ENCODE measurements at regions not wholly inside any gene's neighbourhood (a gene's known extent, or its start where the extent isn't known, plus 50 kb on each side); places are given as distances from the start of the nearest gene placed in this dataset.
A peak's percentile ranks its signal among the peaks of the same experiment; 100 is the strongest.

DNA sequence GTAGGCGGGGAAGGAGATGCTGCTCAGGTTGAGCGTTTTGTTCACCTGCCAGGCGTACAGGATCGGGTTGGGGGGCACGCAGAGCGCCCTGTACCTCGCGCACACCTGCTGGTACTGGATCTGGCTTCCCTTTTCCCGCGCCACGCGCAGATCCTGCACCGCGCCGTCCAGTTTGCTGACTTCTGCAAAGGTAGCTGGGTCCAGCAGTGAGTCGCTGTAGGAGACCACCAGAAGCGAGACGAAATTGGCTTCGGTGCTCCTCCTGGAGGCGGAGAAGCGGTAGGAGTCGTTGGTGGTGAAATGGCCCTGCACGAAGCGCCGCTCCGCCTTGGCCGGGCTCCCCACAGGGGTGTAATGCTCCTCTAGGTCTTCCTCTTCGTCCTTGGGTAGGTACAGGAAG lies 90.7 kb upstream of the RAB18 start:
- H3K36me3 ChIP-seq (ENCODE audit: control insufficient read depth in 2 of 2, insufficient read depth in 1 of 2, low read length in 2 of 2), result no peaks in the 10 kb centered on the region
- no peaks in the 10 kb centered on the region for H3K9me3 ChIP-seq (ENCODE audit: control insufficient read depth, insufficient read depth, low read depth, low read length)
- TF ChIP-seq KLF8 (tag by site-specific recombination; IDR thresholded peaks at IDR 0.05), result no peak
- H3K27ac ChIP-seq (ENCODE audit: extremely low read depth, low read depth, low read length), result no peak overlapping the region
- H3K4me1 ChIP-seq (ENCODE audit: control insufficient read depth, insufficient read depth, low read length), result no peaks in the 10 kb centered on the region
- H3K4me3 ChIP-seq (ENCODE audit: low read depth, low read length), result no peak overlapping the region
- ChIA-PET POLR2A (no interaction called here), CTCF (no interaction called here)

DNA sequence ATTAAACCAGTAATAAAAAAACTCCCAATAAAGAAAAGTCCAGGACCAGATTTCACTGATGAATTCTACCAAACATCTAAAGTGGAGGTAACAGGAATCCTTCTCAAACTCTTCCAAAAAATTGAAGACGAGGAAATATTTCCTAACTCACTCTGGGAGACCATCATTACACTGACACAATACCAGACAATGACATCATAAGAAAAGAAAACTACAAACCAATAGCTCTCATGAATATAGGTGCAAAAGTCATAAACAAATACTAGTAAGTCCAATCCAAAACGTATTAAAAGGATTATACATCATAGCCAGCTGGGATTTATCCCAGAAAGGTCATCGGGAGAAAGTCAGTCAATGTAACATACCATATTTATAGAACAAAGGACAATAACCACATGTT lies 94.0 kb upstream of the RAB18 start:
- Histone ChIP-seq H3K4me3 (ENCODE audit: low read depth, low read length) (no peak overlapping the region), H3K4me1 (ENCODE audit: control insufficient read depth, insufficient read depth, low read length) (no peaks in the 10 kb centered on the region), H3K27ac (ENCODE audit: extremely low read depth, low read depth, low read length) (no peak overlapping the region), H3K36me3 (ENCODE audit: control insufficient read depth in 2 of 2, insufficient read depth in 1 of 2, low read length in 2 of 2) (no peaks in the 10 kb centered on the region), H3K9me3 (ENCODE audit: control insufficient read depth, insufficient read depth, low read depth, low read length) (no peaks in the 10 kb centered on the region)
- POLR2A ChIA-PET, result no interaction called here
- TF ChIP-seq BCL11A (tag by site-specific recombination; IDR thresholded peaks at IDR 0.05; ENCODE audit: low read depth) (no peak), SCRT2 (tag by site-specific recombination; IDR thresholded peaks at IDR 0.05) (no peak)
- TF ChIP-seq, protein P1, sequence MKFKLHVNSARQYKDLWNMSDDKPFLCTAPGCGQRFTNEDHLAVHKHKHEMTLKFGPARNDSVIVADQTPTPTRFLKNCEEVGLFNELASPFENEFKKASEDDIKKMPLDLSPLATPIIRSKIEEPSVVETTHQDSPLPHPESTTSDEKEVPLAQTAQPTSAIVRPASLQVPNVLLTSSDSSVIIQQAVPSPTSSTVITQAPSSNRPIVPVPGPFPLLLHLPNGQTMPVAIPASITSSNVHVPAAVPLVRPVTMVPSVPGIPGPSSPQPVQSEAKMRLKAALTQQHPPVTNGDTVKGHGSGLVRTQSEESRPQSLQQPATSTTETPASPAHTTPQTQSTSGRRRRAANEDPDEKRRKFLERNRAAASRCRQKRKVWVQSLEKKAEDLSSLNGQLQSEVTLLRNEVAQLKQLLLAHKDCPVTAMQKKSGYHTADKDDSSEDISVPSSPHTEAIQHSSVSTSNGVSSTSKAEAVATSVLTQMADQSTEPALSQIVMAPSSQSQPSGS (tag by site-specific recombination; IDR thresholded peaks at IDR 0.05; ENCODE audit: low read depth), result peak; percentile 66; the same call in 1 of the 2 replicates
- CTCF ChIA-PET, result interaction anchor here (0.9 kb wide), 1 partner anchor 10 kb away, joined by 3 read pairs; no protein-coding TSS in a partner anchor

DNA sequence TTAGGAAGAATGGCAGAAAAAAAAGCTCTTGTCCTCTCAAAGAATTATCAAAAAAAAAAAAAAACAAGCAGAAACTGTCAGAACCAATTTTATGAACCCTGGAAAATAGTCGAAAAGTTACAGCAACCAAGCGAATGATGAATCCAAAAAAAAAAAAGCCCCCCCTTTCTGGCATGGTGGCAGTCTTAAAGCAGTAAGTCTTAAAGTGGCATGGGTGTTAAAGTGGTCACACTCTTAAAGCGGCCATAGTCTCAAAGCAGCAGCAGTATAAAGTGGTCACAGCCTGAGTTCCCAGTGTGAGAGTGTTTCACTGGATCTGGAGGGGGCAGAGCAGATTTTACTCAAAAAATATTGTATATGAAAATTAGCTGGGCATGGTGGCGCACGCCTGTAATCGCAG lies 96.8 kb upstream of the RAB18 start:
- H3K4me3 ChIP-seq (ENCODE audit: low read depth, low read length), result no peak overlapping the region
- no peak overlapping the region for H3K27ac ChIP-seq (ENCODE audit: extremely low read depth, low read depth, low read length)
- no peaks in the 10 kb centered on the region for H3K4me1 ChIP-seq (ENCODE audit: control insufficient read depth, insufficient read depth, low read length)
- no peak for TF ChIP-seq SP7 (tag by site-specific recombination; IDR thresholded peaks at IDR 0.05)
- TF ChIP-seq ZFP69B (tag by site-specific recombination; IDR thresholded peaks at IDR 0.05), result peak; percentile 74; the same call in 1 of the 2 replicates
- TF ChIP-seq ZNF629 (tag by site-specific recombination; IDR thresholded peaks at IDR 0.05), result no peak
- TF ChIP-seq, protein P2, sequence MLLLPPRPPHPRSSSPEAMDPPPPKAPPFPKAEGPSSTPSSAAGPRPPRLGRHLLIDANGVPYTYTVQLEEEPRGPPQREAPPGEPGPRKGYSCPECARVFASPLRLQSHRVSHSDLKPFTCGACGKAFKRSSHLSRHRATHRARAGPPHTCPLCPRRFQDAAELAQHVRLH (tag by site-specific recombination; IDR thresholded peaks at IDR 0.05), result no peak
- TF ChIP-seq, protein P3, sequence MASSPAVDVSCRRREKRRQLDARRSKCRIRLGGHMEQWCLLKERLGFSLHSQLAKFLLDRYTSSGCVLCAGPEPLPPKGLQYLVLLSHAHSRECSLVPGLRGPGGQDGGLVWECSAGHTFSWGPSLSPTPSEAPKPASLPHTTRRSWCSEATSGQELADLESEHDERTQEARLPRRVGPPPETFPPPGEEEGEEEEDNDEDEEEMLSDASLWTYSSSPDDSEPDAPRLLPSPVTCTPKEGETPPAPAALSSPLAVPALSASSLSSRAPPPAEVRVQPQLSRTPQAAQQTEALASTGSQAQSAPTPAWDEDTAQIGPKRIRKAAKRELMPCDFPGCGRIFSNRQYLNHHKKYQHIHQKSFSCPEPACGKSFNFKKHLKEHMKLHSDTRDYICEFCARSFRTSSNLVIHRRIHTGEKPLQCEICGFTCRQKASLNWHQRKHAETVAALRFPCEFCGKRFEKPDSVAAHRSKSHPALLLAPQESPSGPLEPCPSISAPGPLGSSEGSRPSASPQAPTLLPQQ (tag by site-specific recombination; IDR thresholded peaks at IDR 0.05), result peak; percentile 79
- POLR2A ChIA-PET, result no interaction called here
- CTCF ChIA-PET, result interaction anchor here (0.7 to 1.0 kb wide), 2 partner anchors 38 to 150 kb away, joined by 3 read pairs; no protein-coding TSS in a partner anchor
- no peaks in the 10 kb centered on the region for H3K9me3 ChIP-seq (ENCODE audit: control insufficient read depth, insufficient read depth, low read depth, low read length)
- no peaks in the 10 kb centered on the region for H3K36me3 ChIP-seq (ENCODE audit: control insufficient read depth in 2 of 2, insufficient read depth in 1 of 2, low read length in 2 of 2)

DNA sequence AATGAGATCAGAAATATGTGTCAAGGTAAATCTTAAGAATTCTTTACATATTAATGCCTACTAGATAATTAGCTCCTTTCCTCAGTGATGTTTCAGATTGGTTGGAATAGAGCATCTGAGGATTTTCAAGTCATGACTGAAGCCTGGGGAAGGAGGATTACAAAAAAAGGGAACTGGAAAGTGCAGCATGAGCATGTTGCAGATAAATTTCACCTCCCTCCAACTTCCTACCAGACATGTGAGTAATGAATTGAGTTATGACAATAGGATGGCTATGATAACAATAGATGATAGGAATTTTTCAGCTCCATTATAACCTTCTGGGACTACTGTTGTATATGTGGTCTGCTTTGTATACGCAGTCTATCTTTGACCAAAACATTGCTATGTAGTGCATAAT lies 104.2 kb upstream of the RAB18 start:
- H3K4me3 ChIP-seq (ENCODE audit: low read depth, low read length), result no peak overlapping the region
- no peak for TF ChIP-seq YY1 (tag by site-specific recombination; IDR thresholded peaks at IDR 0.05)
- TF ChIP-seq BCL11A (tag by site-specific recombination; IDR thresholded peaks at IDR 0.05; ENCODE audit: low read depth), result no peak
- TF ChIP-seq, protein P4, sequence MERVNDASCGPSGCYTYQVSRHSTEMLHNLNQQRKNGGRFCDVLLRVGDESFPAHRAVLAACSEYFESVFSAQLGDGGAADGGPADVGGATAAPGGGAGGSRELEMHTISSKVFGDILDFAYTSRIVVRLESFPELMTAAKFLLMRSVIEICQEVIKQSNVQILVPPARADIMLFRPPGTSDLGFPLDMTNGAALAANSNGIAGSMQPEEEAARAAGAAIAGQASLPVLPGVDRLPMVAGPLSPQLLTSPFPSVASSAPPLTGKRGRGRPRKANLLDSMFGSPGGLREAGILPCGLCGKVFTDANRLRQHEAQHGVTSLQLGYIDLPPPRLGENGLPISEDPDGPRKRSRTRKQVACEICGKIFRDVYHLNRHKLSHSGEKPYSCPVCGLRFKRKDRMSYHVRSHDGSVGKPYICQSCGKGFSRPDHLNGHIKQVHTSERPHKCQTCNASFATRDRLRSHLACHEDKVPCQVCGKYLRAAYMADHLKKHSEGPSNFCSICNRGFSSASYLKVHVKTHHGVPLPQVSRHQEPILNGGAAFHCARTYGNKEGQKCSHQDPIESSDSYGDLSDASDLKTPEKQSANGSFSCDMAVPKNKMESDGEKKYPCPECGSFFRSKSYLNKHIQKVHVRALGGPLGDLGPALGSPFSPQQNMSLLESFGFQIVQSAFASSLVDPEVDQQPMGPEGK (tag by site-specific recombination; IDR thresholded peaks at IDR 0.05), result no peak
- ChIA-PET CTCF (no interaction called here), POLR2A (no interaction called here)
- H3K27ac ChIP-seq (ENCODE audit: extremely low read depth, low read depth, low read length), result no peak overlapping the region
- H3K9me3 ChIP-seq (ENCODE audit: control insufficient read depth, insufficient read depth, low read depth, low read length), result no peaks in the 10 kb centered on the region
- H3K36me3 ChIP-seq (ENCODE audit: control insufficient read depth in 2 of 2, insufficient read depth in 1 of 2, low read length in 2 of 2), result no peaks in the 10 kb centered on the region
- H3K4me1 ChIP-seq (ENCODE audit: control insufficient read depth, insufficient read depth, low read length), result no peaks in the 10 kb centered on the region

Measured in HEK293 (cell line).